NB4 (cell line): ENCODE measurements at regions not wholly inside any gene's neighbourhood (a gene's known extent, or its start where the extent isn't known, plus 50 kb on each side); places are given as distances from the start of the nearest gene placed in this dataset.
"Not testable (repeated sequence)": the region's sequence is repeated elsewhere in the genome, so short reads cannot be mapped to it uniquely, and the experiment has no call there.

ENCODE experiments used
- DNase-seq: peaks from one replicate; pipeline ENCODE4 v3.0.0; 2010; ENCODE audit warnings: low read depth
- H3K4me3 ChIP-seq: one replicate; pipeline ENCODE4 v1.5.1; 2011; ENCODE audit warnings: mild to moderate bottlenecking, low read depth, low read length, moderate library complexity
- MYC ChIP-seq: IDR thresholded peaks from 2 replicates; pipeline ENCODE4 v1.6.1; 2011; ENCODE audit warnings: low read depth, low read length
- POLR2A ChIP-seq: IDR thresholded peaks from 2 replicates; pipeline ENCODE4 v1.6.1; 2011; ENCODE audit warnings: mild to moderate bottlenecking; ENCODE audit not compliant: insufficient read length; ENCODE audit errors: extremely low read depth
- TF ChIP-seq, protein P1 (sequence below): IDR thresholded peaks from 2 replicates; pipeline ENCODE4 v1.6.1; 2011; ENCODE audit warnings: low read depth, low read length
- TF ChIP-seq, protein P2 (sequence below): IDR thresholded peaks from one replicate; pipeline ENCODE4 v1.5.1; 2012; ENCODE audit warnings: low read depth, low read length

DNA sequence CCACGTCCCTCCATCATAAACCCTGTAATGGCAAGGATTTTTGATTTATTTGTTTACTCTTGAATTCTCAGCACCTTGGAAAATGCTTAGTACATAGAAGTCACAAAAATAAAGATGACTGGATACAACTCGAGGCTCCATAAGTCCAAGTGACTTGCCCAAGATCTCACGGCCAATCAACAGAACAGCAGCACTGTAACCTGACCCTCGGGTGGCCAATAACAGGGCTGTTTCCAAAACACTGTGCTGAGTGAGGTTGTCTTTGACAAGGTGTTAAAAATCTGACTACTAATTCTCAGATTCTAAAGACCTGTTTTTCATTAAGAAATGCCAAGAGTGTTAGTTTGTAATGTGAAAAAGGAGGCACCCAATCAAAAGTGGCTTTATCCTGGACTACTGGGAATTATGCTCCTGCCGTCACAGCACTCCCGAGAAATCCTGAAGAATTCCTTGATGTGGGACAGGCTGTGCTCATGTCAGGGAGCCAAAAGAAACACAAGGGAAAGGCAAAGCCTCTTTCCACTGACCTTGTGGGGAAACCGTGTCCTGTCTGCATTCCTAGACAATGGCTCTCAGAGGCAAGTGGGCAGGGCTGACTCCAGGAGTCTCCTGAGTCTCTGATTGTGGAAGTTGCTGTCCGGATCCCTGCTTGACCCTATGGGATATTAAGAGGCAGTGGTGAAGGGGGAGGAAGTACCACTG, 204.7 kb upstream of the PELI2 start:
- DNase-seq, result no peak
- H3K4me3 ChIP-seq, result no peak overlapping the region
- TF ChIP-seq MYC (no peak), POLR2A (no peak)
- TF ChIP-seq, protein P1, sequence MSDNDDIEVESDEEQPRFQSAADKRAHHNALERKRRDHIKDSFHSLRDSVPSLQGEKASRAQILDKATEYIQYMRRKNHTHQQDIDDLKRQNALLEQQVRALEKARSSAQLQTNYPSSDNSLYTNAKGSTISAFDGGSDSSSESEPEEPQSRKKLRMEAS, result no peak
- TF ChIP-seq, protein P2, sequence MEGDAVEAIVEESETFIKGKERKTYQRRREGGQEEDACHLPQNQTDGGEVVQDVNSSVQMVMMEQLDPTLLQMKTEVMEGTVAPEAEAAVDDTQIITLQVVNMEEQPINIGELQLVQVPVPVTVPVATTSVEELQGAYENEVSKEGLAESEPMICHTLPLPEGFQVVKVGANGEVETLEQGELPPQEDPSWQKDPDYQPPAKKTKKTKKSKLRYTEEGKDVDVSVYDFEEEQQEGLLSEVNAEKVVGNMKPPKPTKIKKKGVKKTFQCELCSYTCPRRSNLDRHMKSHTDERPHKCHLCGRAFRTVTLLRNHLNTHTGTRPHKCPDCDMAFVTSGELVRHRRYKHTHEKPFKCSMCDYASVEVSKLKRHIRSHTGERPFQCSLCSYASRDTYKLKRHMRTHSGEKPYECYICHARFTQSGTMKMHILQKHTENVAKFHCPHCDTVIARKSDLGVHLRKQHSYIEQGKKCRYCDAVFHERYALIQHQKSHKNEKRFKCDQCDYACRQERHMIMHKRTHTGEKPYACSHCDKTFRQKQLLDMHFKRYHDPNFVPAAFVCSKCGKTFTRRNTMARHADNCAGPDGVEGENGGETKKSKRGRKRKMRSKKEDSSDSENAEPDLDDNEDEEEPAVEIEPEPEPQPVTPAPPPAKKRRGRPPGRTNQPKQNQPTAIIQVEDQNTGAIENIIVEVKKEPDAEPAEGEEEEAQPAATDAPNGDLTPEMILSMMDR, result no peak

GRCh38 chr14:55914771-55915170, 203.4 kb upstream of the PELI2 start:
- TF ChIP-seq, protein P2, result no peak
- TF ChIP-seq, protein P1, result no peak
- TF ChIP-seq MYC (no peak), POLR2A (no peak)
- H3K4me3 ChIP-seq, result no peak overlapping the region
- no peak for DNase-seq

DNA sequence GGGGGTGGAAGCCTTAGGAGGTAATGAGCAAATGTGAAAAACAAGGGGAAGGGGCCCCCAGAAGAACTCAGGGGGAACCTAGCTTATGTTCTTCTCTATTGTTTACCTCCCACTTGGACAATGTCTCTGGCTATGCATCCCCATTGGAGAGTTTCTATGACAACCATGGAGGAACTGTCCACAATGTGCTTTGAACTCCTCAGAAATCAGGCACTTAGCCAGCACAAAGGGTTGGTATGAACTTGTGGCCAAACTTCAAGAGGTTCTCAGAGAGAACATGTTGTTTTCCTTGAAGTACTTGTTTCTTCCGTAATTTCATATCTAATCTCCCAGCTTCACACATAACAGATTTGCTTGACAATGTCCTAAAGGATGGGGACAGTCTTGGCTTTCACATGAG, 202.8 kb upstream of the PELI2 start:
- DNase-seq, result no peak
- TF ChIP-seq, protein P2, result no peak
- no peak overlapping the region for H3K4me3 ChIP-seq

DNA sequence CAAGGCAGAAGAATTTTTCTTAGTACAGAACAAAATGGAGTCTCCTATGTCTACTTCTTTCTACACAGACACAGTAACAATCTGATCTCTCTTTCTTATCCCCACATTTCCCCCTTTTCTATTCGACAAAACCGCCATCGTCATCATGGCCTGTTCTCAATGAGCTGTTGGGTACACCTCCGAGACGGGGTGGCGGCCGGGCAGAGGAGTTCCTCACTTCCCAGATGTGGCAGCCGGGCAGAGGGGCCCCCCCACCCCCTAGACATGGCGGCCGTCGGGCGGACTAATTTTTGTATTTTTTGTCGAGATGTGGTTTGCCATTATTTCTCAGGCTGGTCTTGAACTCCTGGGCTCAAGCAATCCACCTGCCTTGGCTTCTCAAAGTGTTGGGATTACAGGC, 198.4 kb upstream of the PELI2 start:
- not testable (repeated sequence) for H3K4me3 ChIP-seq, DNase-seq

- H3K4me3 ChIP-seq, result no peak overlapping the region
- no peak for DNase-seq
- TF ChIP-seq, protein P1, result no peak
- TF ChIP-seq, protein P2, result no peak
- TF ChIP-seq MYC, result no peak
- no peak for TF ChIP-seq POLR2A
These were observed 196.7 kb upstream of the PELI2 start for GRCh38 chr14:55921511-55921910.

GRCh38 chr14:55926007-55926406, 192.2 kb upstream of the PELI2 start:
- DNase-seq, result no peak
- no peak for TF ChIP-seq MYC
- TF ChIP-seq, protein P2, result no peak
- TF ChIP-seq POLR2A, result no peak
- TF ChIP-seq, protein P1, result no peak
- no peak overlapping the region for H3K4me3 ChIP-seq
